HUDEP-2 (cell line): ENCODE measurements at regions not wholly inside any gene's neighbourhood (a gene's known extent, or its start where the extent isn't known, plus 50 kb on each side); places are given as distances from the start of the nearest gene placed in this dataset.

Source experiments
- DNase-seq, 76 experiments: peaks; one replicate each; lab custom pipeline; 2025; ENCODE audit not compliant: unreplicated experiment in 76 of 76; lab: John Stamatoyannopoulos, UW

DNA sequence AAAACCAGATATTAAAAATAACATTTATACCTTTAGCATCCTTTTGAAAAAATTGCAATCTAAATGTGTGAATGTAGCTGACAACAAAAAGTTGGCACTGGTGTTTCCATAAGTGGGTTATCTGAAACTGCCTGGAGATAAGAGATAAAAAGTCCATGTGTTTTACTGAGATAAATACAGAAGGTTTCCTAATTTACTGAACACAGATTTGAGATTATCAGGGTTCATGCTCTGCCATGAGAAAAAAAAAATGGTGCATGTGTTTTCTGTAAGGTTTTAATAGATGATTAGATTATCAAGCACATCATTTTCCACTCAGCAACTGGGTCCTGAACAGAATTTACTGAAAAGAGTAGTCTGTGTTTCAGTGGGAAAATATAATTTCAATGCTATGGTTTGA lies 326.2 kb upstream of the SLIT2 start:
- DNase-seq: no peak

DNA sequence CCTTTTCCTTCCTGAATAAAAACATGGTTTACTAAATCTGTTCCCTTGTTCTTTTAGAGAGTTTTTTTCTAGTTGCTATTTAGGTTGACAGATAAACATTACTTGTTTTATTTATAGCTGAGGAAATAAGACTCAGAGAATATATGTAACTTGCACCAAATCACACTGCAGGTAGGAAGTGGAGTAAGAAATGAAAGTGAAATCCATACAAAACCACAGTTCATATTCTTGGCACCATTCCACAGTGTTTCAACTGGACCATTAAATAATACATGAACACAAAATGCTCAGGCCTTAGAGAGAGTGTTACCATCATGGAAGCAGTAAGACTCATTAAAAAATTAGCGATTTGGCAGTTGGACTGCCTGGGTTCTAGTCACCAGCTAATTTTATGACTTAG lies 326.9 kb upstream of the SLIT2 start:
- DNase-seq: no peak

DNA sequence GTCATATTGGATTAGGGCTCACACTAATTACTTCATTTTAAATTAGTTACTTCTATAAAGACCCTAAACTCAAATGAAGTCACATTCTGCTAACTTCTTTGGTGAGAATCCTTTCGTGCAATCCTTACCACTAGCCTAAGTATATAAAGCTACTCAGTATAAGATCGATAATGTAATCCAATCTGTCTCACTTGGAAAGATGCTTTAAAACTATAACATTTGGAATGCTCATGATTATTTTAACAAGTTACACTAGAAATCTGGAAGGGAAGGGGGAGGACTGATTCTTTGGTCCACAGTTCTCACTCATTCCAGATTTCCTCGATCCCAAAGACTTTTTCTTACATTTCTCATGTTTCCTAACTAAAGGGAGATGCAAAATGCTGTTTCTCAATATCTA lies 336.4 kb upstream of the SLIT2 start:
- DNase-seq: no peak

DNA sequence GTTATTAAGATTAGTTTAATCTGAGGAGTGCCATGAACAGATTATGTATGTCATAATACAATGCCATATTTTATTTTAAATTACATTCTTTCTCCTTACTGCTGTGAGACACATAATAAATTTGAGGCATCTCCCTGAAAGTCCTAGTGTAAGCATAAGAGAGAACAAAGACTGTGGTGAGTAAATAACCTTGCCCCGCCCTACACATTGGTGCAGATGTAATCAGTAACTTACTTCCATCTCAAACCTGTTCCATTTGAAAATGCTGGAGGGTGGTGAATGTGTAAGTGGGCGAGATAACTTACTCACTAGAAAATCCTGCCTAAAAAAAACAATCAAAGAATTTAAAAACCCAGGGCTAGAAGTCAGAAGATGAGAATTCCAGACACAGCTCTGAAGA lies 338.1 kb upstream of the SLIT2 start:
- no peak for DNase-seq

DNA sequence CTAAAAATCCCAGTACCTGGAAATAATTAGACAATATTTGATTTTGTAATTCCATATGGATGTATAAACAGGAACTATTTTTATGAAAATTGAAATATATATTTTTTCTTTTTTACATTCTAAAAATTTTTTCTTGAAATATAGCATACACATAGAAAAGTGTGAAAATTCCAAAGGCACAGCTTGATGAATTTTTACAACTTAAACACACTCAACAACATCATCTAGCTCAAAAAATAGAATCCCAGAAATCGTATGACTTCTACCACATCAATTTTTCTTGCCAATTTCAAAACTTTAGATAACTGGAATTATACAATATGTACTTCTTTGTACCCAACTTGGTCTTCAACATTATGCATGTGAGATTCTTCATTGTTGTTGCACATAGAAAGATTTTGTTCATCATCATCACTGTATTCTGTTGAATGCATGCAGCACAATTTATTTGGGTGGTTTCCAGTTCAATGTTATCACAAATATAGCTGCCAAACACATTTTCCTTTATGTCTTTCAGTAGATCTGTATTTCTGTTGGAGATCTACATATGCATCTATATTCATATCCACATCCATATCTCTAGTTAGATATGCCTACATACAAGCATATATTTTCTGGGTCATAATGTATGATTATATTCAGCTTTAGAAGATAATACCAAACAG lies 340.7 kb upstream of the SLIT2 start:
- no peak for DNase-seq

DNA sequence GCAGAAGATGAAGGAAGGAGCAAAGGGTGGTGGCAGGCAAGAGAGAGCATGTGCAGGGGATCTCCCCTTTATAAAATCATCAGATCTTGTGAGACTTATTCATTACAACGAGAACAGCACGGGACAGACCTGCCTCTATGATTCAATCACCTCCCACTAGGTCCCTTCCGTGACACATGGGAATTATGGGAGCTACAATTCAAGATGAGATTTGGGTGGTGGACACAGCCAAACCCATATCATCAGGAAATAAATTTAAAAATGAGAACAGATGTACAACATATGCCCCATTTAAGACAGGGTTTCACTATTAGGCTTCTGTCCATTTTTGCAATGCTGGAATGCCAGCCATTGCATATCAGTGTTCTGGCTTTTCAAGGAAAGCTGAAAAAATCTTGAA lies 346.7 kb upstream of the SLIT2 start:
- DNase-seq: no peak

DNA sequence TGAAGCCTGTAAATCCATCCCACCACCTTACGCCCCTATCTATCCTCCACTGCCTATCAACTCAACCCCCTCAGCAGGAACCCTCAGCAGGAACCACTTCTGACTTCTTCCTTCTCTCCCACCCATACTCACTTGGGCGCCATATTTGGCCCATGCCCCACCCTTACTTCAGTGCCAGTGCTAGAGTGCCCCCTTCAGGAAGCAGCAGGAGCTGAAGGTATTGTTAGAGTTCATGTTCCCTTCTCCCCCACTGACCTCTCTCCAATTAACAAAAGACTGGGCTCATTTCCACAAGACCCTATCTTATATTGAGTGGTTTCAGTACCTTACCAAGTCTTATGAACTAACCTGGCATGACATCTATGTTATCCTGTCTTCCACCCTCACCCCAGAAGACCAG lies 363.1 kb upstream of the SLIT2 start:
- DNase-seq: no peak

DNA sequence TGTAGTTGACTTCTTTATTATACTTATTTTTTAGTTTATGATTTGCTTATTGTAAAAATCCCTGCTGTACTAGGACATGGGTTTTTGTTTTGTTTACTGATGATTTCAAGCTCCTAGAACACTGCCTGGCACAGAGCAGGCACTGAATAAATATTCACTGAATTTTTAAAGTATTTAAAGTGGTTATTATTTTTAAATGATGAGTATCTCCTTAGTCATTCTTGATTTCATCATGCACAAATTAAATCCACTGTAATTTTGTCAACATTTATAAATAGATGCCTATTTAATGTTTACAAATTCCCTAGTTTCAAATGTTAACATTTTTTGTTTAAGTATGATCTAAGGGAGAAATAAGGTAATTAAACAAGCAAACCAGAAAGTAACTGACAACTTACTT lies 367.9 kb upstream of the SLIT2 start:
- DNase-seq: no peak

DNA sequence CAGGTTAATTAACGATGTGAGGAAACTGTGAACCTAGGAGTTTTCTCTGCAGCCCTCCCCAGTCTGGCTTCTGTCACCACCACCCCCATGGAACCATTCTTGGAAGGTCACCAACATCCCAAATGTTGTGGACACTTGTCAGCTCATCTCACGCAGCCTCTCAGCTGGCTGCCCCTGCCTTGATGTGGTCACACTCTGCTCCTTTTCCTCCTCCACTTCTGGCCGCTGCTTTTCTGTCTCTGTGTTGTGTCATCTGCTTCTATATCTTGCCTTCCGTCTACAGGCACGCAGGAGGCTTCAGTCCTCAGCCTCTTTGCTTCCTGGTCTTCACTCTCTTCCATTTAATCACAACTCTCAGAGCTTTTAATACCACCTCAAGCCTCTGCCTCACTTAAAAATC lies 371.5 kb upstream of the SLIT2 start:
- no peak for DNase-seq

DNA sequence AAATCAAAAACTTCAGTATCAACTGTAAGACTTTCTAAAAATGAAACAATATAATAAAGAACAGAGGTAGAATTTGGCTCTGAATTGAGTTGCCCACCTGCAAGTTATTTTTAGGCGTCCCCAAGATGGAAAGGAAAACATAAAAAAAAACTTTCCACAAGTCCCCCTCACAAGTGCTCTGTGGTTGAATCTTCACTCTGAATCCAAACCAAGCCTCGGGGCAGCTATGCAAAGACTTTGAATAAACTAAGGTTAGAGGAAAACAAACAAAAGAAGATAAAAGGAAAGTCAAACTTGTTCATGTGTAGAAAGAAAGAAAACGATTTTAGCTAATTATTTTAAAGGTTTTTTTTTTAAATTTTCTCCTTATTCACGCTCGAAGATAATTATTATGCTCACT lies 372.4 kb upstream of the SLIT2 start:
- DNase-seq: no peak

DNA sequence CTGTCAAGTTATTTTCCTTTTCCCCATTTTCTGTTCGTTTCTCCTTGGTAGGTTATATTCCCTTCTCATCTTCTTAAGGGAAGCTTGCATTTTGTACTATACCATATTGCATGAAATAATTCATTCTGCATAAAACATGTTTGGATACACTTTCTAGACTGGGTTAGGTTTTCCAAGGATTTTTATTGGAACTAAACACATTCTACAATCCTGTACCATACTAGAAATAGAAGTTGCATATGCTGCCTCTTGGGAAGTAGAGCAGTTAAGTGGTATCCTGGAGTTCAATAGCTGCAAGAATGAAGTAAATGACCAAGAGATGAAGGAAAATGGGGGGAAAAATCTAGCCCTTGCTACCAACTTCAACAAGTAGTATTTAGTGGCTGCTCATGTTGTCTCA lies 393.7 kb upstream of the SLIT2 start:
- no peak for DNase-seq

DNA sequence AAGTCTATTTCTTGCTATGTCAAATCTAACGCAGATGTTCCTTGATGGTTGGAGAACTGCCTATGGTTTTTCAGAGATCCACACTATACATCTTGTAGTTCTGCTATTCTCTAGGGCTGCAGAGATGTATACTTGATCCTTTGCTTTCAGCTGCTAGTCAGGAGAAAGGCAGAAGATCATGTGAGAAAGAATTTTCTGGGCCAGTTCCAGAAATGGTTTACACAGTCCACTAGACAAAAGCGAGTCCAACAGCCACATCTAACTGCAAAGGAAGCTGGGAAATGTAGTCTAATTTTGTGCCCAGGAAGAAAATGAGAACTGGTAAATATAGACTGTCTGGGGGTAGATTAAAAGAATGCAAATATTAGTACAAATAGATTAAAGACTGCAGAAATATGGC lies 394.3 kb upstream of the SLIT2 start:
- DNase-seq: no peak

DNA sequence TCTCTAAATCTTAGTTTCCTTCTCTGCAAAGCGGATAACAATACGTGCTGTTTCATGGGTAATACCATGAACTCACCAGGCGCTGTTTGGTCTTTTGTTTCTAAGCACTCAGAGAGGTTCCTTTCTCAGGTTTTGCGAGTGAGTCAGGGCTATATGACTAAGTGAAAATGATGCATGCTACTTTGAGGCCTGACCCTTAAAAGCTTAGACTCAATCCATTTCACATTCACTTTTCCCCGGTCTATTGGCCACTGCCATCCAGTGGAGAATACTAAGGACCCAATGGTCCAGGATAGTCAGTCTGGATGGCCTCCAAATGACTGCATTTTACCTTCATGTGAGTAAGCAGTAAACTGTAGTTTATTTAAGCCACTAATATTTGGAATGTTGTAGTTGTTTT lies 400.8 kb upstream of the SLIT2 start:
- no peak for DNase-seq

DNA sequence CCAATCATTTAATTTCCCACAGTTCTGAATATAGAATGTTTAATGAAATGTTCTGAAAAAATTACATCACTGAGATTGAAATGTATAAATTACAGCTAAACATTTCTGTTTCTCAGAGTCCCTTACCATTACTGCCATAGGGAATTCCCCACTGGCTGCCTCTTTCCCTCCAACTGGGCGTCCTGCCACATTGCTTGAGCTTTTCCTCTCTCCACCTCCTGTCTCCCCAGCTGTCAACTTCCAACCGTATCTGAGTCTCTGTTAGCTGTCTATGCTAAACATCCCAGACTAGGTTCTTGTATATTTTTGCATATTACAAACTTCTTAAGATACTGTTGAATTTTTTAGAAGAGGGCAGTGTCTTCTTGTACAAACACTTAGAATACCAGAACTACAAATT lies 407.3 kb upstream of the SLIT2 start:
- DNase-seq: no peak

DNA sequence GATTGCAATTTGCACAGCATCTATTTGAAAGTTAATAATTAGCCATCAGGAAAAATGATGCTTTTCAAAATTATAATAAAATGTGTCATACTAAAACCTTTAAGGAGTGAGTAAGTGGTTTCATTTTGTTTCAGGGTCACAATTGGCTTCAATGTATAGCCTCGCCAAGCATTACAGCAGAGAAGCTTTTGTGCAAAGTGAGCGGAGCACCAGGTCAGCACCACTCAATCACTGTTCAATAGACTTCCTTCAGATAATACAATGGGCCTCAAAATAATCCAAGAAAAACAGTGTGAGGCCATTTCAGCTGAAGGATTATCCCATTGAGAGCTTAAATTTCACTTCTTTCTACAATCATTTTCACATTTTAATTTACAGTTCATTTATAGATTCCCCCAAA lies 409.2 kb upstream of the SLIT2 start:
- DNase-seq: no peak

DNA sequence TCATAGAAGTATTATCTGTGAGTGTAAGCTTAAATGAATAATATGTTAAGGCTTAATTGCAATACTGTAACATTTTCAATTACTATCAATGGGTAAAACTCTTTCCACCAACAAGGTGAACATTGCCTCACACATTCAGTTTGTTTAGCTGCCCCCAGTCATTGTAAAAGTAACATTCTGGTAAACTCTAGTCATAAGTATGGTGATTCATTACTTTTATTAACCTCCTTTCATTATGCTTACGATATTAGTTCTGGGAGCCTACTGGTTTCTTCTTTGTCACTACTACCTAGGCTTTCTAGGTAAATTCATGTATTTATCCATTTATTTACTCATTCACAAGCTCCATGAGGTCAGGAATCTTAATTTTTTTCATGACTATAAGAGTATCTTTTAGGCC lies 412.8 kb upstream of the SLIT2 start:
- DNase-seq: no peak

DNA sequence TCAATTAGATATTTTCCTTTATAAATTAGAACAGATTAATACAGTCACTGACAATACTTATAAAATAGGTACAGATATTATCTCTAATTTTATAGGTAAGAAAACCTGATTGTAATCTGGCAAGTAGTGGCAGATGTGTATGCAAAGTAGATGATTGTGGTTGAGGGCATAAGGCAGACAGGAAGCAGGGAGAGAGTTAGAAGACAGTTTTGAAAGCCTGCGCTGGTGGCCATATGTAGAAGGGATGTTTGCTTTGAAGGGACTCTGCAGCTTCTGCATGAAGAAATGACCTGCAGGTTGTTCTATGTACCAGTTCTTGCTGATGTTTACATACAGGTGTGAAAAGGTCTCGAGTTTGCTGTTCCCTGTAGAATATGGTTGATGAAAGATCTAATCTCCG lies 416.3 kb upstream of the SLIT2 start:
- DNase-seq: no peak

DNA sequence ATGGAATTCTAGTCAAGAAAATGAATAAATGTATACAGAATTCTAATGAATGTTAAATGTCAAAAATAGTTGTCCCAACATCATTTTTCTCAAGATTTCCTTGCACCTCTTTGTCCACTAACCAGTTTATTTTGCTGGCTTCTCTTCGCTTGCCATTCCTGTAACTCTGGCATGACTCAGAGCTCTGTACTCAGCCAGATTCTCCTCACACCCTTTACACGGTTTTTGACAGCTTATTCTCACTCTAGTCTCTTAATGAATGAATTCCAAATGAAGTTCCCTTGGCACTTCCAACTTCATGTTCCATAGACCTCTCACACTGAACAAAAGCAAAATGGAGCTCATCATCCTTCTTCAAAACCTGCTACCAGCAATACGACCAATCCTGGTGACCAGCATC lies 419.3 kb upstream of the SLIT2 start:
- no peak for DNase-seq

DNA sequence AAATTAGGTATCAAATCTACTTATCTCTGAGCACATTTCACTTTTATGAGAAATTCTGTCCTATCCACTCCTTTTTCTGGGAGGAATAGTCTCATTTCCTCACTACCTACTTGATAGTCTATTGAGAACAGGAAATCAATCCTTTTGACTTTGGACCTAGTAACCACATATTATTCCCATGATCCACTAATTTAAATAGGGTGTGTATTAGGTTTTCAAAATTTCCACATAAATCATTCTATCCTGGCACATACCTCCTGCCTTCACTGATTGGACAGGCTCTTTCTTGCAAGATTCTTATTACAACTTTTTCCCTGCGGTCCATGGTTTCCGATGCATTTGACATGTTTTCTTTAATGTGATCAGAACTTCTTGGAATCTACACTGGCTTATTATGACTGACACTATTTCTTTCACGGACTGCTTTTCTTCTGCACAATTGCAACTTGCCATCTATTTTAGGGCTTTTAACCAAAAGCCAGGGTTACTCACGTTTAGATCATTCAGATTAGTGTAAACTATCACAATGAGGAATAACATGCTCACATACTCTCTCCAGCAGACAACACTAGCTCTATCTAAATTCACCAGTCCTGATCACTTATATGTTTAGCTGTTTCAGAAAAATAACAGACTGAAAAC lies 419.9 kb upstream of the SLIT2 start:
- DNase-seq: no peak

DNA sequence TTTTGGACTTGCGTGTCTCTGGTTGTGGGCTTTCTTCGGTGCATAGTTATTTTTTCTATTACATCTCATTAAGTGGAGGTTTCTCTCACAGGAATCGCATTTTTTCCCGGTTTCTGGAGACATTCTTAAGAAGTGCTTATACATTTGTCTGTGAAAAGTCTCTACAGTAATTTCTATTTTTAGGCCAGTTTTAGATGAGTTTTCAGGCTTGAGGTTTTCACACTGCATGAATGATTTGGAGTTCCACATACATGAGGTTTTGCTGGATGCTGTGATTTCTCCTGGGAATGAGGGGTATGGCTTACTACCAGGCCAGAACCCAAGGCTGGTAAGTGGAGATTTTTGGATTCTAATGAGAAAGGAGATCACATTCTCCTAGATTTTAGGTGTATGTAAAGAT lies 422.6 kb upstream of the SLIT2 start:
- no peak for DNase-seq

DNA sequence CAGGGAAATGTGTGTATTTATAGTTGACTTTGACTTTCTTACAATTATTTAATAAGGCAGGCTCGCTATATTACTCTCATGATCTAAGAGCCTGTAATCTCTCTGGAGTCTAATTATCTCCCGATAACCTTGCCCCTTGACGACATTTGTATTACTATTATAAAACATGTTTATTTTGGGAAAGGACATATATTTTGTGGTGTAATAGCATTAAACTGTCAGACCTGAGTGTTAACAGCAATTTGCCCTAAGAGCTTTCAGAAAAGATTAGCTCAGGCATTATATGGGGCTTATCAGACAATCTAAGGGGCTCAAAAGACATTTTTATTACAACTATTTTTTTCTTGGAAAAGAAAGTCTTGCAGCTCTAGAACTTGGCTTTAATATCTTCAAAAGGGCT lies 427.9 kb upstream of the SLIT2 start:
- DNase-seq: no peak

DNA sequence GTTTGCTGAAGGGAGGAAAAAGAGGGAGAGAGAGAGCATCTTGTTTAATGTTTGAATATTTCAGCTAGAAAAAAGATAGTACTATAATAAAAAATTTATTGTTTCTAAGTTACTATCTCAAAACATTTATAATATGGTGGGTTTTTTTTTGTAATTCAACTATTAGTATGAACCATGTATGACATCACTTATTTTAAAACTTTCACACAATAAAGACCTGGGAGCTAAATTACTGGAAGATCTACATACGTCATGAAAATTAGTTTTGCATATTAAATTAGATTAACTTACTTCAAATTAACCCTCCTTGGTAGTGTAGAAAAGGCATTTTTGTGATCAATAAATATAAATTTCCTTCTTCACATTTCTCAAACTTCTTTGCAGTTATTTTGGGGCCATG lies 432.0 kb upstream of the SLIT2 start:
- no peak for DNase-seq

DNA sequence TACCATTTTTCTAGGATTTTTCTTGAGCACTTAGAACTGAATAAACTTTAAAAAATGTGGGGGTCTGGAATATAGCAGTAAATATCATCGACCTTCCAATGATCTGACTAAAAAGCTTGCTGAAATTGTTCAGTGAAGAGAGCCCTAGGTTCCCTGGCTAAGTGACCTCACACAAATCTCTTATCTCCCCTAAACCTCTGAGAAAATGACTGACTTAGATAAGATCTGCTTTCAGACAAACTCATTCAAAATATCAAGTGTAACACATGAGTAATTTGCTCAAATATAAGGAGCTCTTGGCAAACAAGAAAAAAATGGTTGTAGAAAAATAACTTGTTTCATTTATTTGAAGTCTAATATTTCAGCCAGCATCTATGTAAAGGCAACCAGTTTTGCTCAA lies 441.7 kb upstream of the SLIT2 start:
- DNase-seq: no peak
